ENCODE measurements at regions not wholly inside any gene's neighbourhood (a gene's known extent, or its start where the extent isn't known, plus 50 kb on each side); places are given as distances from the start of the nearest gene placed in this dataset.

DNA sequence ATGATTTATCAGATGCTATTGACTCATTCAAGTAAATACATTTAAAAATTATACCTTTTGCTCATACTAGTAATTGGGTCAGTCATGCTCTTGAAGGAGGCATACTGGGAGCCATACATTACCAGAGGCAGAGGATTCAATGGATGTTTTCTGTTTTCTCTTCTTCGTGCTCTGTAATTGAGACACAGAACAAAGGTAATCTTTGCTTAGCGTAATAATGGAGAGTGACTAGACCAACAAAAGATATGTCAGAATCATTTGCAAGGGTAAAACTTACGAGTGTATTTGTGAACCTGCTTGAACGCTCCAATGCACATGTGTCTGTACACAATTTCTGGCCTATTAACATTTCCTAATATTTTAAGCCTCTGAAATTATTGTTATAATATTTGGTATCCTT, 296.4 kb downstream of the FOXG1 start:
- 25% methylated on average over 4 of the region's 4 CpGs for WGBS (ENCODE audit: missing lambda C conversion rate)
- H3K4me2 ChIP-seq: no peak overlapping the region
- no peaks in the 10 kb centered on the region for H3K4me1 ChIP-seq
- CTCF ChIA-PET: no interaction called here
- H3K27ac ChIP-seq: no peak overlapping the region
- FAIRE-seq (no peak), DNase-seq (ENCODE audit: low read depth in 1 of 2, low spot score in 1 of 2) (no peak), ATAC-seq (no peak)
- POLR2A ChIA-PET: no interaction called here
- no peak for TF ChIP-seq CHD2 (IDR thresholded peaks at IDR 0.05; ENCODE audit: low read length, partially characterized antibody)
- TF ChIP-seq SREBF2 (IDR thresholded peaks at IDR 0.05): no peak
- TF ChIP-seq TFCP2L1 (CRISPR knock-in tag; IDR thresholded peaks at IDR 0.05): no peak
- no peak for TF ChIP-seq FOSB (CRISPR knock-in tag; IDR thresholded peaks at IDR 0.05)
- TF ChIP-seq KDM5A (IDR thresholded peaks at IDR 0.05): no peak
- TF ChIP-seq PBX3 (IDR thresholded peaks at IDR 0.05): no peak
- no peak for TF ChIP-seq MYC (IDR thresholded peaks at IDR 0.05; ENCODE audit: borderline replicate concordance, low read length)
- TF ChIP-seq, protein P1, sequence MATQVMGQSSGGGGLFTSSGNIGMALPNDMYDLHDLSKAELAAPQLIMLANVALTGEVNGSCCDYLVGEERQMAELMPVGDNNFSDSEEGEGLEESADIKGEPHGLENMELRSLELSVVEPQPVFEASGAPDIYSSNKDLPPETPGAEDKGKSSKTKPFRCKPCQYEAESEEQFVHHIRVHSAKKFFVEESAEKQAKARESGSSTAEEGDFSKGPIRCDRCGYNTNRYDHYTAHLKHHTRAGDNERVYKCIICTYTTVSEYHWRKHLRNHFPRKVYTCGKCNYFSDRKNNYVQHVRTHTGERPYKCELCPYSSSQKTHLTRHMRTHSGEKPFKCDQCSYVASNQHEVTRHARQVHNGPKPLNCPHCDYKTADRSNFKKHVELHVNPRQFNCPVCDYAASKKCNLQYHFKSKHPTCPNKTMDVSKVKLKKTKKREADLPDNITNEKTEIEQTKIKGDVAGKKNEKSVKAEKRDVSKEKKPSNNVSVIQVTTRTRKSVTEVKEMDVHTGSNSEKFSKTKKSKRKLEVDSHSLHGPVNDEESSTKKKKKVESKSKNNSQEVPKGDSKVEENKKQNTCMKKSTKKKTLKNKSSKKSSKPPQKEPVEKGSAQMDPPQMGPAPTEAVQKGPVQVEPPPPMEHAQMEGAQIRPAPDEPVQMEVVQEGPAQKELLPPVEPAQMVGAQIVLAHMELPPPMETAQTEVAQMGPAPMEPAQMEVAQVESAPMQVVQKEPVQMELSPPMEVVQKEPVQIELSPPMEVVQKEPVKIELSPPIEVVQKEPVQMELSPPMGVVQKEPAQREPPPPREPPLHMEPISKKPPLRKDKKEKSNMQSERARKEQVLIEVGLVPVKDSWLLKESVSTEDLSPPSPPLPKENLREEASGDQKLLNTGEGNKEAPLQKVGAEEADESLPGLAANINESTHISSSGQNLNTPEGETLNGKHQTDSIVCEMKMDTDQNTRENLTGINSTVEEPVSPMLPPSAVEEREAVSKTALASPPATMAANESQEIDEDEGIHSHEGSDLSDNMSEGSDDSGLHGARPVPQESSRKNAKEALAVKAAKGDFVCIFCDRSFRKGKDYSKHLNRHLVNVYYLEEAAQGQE (IDR thresholded peaks at IDR 0.05): no peak
- no peak overlapping the region for H3K4me3 ChIP-seq
- H3K9me3 ChIP-seq: no peaks in the 10 kb centered on the region; the same call in 2 of the 3 replicates

DNA sequence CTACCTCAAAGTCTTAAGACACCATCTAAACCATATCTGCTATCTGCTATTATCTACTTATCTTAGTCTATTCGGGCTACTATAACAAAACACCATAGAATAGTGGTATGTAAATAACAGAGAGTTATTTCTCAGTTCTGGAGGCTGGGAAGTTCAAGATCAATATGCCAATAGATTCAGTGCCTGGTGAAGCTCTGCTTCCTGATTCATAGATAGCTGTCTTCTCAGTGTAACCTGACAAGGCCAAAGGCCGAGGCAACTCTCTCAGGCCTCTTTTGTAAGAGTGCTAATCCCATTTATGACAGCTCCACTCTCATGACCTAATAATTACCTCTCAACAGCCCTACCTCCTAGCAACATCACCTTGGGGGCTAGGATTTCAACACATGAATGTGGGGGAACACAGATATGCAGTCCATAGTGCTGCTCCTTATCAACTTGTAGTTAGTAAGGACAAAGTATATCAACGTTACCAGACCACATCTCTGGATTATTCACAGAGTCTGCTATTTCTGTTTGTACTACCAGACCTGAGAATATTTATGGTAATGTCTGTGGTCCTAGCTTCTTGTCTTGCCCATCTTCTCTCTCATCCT, 297.8 kb downstream of the FOXG1 start:
- TF ChIP-seq JUN (IDR thresholded peaks at IDR 0.05) (no peak), ATOH8 (CRISPR knock-in tag; IDR thresholded peaks at IDR 0.05; ENCODE audit: low read depth) (no peak), FOSB (CRISPR knock-in tag; IDR thresholded peaks at IDR 0.05) (no peak), HMGXB4 (CRISPR knock-in tag; IDR thresholded peaks at IDR 0.05; ENCODE audit: borderline replicate concordance) (no peak), NPAS2 (CRISPR knock-in tag; IDR thresholded peaks at IDR 0.05; ENCODE audit: borderline replicate concordance) (no peak), ZC3H11A (IDR thresholded peaks at IDR 0.05) (no peak), RCOR1 (IDR thresholded peaks at IDR 0.05; ENCODE audit: low read depth, low read length) (no peak), CEBPB (IDR thresholded peaks at IDR 0.05) (no peak), HEYL (CRISPR knock-in tag; IDR thresholded peaks at IDR 0.05) (no peak), SMC3 (IDR thresholded peaks at IDR 0.05) (no peak), BHLHE40 (IDR thresholded peaks at IDR 0.05; ENCODE audit: low read depth, low read length) (no peak), MAZ (IDR thresholded peaks at IDR 0.05; ENCODE audit: borderline replicate concordance, low read depth, low read length) (no peak), JUNB (IDR thresholded peaks at IDR 0.05) (no peak), POLR2AphosphoS2 (conservative IDR thresholded peaks at IDR 0.05; ENCODE audit: low read length) (no peak), HOXA7 (CRISPR knock-in tag; IDR thresholded peaks at IDR 0.05) (no peak), ESRRA (IDR thresholded peaks at IDR 0.05; ENCODE audit: borderline replicate concordance, low read length) (no peak), CBX8 (IDR thresholded peaks at IDR 0.05) (no peak)
- TF ChIP-seq, protein P2, sequence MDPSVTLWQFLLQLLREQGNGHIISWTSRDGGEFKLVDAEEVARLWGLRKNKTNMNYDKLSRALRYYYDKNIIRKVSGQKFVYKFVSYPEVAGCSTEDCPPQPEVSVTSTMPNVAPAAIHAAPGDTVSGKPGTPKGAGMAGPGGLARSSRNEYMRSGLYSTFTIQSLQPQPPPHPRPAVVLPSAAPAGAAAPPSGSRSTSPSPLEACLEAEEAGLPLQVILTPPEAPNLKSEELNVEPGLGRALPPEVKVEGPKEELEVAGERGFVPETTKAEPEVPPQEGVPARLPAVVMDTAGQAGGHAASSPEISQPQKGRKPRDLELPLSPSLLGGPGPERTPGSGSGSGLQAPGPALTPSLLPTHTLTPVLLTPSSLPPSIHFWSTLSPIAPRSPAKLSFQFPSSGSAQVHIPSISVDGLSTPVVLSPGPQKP (IDR thresholded peaks at IDR 0.05; ENCODE audit: low read depth, low read length): no peak
- ATAC-seq (no peak), FAIRE-seq (no peak), DNase-seq (ENCODE audit: low read depth in 1 of 2, low spot score in 1 of 2) (no peak)
- 15% methylated on average over 3 of the region's 3 CpGs for WGBS (ENCODE audit: missing lambda C conversion rate)
- Histone ChIP-seq H3K4me2 (no peak overlapping the region), H3K4me3 (no peak overlapping the region), H3K9me3 (no peaks in the 10 kb centered on the region; the same call in 2 of the 3 replicates), H3K4me1 (no peaks in the 10 kb centered on the region), H3K27ac (no peak overlapping the region)
- ChIA-PET POLR2A (no interaction called here), CTCF (no interaction called here)

Measured in A549 (cell line).